ENCODE measurements at regions not wholly inside any gene's neighbourhood (a gene's known extent, or its start where the extent isn't known, plus 50 kb on each side); places are given as distances from the start of the nearest gene placed in this dataset.
"Not testable (repeated sequence)": the region's sequence is repeated elsewhere in the genome, so short reads cannot be mapped to it uniquely, and the experiment has no call there.

DNA sequence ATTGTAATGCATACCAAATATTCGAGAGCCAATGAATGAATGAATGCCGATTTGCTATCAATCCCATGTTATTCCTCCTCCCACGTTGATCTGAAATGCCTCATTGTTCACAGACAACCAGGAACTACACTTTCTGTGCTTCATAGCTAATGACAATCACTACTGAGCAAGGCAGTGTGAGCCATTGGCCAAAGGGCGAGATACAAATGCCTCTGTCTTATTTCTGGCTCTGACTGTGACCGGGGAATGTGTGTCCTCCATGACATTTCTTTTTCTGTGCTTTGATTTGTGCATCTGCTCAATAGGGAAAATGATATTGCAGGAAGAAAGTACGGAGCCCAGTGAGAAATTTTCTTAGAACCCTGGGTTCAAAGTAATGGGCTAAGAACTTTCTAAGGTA is 217.1 kb downstream of the CXCL12 start:
- DNase-seq: no peak

DNA sequence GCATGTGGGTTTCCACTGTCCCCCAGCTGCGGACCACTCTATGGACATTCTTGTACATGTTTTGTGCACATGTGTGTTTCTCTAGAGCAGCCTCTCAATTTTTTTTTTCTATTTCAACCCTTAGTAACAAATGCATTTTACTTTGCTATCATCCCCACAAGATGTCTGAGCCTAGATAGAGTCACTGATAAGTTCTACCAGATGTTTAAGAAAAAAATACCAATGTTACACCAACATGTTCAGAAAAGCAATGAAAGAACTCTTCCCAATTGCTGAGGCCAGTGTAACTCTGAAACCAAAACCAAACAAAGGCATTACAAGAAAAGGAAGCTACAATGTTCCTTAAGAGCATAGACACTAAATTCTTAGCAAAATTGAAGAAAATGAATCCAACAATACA is 218.5 kb downstream of the CXCL12 start:
- no peak for DNase-seq

- no peak for DNase-seq
Measured at GRCh38 chr10:44164251-44164956, 220.5 kb downstream of the CXCL12 start.

GRCh38 chr10:44161184-44161583 is 223.7 kb downstream of the CXCL12 start:
- no peak for DNase-seq

- no peak for DNase-seq
Measured at GRCh38 chr10:44157574-44157973, 227.3 kb downstream of the CXCL12 start.

GRCh38 chr10:44154956-44155355 is 229.9 kb downstream of the CXCL12 start:
- DNase-seq: no peak

DNA sequence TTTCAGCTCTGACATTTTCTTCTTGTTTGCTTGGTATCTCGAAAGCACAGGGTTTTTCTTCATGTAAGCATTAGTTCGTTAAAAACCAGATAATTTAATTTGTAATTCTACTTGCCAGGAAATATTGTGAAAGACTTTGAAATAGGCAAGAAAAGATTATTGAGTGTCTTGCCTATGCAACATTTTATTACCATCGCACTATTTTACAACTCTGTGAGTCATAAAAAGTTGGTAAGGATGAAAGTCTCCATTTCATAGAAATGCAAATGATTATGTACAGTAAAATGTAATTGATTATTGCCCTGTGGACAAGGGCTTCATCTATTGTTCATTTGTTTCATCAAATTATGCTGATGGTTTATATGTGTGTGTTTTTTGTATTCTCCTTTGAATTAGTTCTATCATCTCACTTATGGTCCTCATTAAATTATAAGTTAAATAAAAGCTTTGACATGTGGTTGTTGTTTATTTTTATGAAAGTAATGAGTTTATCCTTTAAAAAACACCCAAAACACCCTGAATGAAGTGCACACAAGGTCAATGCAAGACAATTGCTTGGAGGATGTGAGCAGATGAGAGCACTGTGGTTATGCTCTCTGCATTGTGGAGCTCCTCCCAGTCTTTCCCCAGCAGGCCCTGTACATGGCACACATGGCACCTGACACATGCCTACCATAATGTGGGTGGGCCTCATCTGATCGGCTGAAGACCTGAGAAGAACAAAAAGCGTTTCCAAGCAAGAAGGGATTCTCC is 230.8 kb downstream of the CXCL12 start:
- DNase-seq: no peak

DNA sequence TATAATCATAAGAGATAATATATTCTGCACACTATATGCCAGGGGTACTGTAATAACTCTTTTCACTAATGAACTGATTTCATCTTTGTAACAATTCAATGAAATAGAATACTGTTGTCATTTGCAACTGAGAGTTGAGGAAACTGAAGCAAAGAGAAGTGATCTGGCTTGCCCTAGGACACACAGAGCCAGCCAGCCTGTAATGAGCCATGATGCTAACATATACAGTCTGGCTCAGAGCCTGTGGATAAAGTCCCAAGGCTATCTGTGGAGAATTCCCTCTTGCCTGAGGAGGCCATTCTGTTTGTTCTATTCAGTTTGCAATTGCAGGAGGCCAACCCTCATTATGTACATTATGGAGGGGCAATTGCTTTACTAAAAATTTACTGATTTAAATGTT is 241.3 kb downstream of the CXCL12 start:
- no peak for DNase-seq

DNA sequence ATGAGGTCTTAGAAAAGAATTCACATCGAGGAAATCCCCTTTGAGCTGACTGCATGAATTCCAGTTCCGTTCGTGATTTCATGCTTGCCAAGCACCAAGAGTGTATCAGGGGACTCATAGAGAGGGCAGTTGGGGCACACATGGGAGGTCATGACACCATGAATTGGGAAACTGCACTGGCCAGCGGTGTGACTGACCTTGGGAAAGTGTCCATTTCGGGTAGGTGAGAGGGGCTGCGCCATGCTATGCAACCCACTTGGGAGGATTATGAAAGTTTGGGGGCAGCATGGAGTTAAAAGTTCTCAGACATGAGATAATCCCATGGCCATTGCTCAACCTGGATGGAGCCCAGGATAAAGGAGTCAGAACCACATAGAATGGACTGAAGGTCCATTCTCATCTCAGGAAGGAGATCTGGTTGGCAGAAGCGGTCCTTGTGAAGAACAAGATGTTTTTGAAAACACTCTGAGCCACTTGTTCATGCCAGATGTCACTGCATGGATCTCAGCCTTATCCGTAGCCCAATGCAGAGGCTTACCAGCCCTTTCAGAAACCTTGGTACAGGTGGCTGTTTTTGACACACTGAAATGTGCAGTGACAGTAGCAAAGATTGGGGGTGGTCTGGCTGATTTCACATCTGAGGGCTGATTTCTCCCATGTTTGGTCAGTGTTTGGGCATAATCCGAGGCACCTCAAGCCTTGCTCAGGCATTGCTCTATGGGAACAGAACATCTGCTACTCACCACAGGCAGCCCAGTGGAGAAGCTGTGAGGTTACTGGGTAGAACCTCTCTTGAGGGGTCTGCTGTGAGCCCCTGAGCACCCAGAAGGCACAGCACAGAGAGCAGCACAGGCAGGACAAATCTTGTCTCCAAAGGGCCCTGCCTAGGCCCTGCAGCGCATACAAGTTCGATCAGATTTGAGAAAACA is 252.3 kb downstream of the CXCL12 start:
- no peak for DNase-seq

DNA sequence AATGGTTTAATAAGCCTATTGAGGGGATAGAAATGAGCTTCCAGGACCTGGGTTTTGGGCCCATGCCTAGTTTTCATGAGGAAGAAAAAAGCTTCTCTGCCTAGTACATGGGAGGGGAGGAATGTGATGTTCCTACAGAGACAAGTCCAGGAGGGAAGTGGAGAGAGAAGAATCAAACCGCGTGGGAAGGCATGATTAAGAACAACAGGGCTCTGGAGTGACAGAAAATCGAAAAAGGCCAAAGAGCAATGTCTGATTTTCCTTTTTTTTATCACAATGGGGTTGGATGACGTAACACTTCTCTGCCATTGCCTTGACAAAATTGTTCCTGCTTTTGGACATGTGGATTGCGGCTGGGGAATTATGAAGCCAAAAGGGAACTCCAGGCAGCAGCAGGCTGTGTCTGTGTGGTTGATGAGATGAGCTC is 258.6 kb downstream of the CXCL12 start:
- no peak for DNase-seq

DNA sequence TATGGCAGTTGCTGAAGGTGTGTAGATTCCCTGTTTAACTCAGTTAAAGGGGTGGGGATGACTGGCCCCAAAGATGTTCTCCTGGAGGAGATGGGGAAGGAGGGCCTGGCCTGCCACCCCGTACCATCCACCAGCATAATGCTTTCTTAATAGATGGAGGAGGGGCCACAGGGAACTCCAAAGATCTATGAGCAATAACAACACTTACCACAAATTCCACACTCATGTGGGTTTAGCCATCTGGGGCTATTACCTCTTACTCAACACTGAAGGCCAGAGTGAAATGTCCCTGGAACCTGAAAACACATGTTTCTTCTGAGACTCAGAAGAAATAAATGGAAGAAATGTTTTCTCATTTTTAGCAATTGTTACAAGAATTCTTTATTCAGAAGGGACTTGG is 259.0 kb downstream of the CXCL12 start:
- no peak for DNase-seq

DNA sequence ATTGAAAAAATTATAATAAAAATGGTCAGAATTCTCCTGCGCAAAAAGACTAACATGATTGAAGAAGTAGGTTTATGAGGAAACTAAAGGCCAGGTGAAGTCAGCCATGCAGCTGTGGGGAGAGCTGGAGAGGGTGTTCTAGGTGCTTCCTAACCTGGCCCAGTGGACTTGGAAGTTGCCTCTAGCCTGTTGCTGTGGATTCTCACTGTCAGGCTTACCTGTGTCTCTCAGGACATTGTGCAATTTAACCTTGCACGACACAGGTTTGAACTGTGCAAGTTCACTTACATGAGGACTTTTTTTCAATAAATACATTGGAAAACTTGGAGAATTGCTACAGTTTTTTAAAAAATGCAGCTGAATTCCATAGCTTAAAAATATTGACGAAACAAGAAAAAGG is 266.4 kb downstream of the CXCL12 start:
- DNase-seq: no peak

DNA sequence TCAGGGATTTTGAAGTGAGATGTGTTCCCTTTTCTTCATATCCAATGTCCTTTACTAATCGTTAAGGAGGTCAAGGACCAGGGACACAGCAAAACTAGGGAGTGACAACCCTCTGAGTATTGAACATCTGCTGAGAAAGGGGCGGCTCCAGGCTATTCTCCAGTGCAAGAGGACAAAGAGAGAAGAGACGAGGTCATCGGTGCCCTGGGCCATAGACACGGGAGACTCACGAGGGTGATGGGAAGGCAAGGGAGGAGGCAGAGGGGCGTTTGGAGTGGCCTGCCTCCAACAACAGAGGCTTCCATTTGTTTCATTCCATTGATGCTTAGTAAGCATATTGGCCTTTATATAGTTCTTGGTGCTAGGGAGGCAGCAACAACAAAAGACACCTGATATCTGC is 268.4 kb downstream of the CXCL12 start:
- DNase-seq: no peak

GRCh38 chr10:44115516-44115915 is 269.4 kb downstream of the CXCL12 start:
- no peak for DNase-seq

DNA sequence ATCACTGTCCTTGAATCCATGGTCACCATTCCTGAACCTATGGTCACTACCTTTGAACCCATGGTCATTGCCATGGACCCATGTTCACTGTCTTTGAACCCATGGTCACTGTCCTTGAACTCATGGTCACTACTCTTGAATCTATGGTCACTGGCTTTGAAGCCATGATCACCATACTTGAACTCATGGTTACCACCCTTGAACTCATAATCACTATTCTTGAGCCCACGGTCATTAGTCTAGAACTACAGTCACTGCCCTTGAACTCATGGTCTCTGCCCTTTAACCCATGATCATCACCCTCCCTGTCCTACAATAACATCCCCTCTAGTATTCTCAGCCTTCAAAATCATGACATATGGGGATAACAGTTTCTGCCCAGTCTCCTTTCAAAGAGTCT is 270.5 kb downstream of the CXCL12 start:
- DNase-seq: no peak

GRCh38 chr10:44112280-44112679 is 272.6 kb downstream of the CXCL12 start:
- not testable (repeated sequence) for DNase-seq

GRCh38 chr10:44105696-44106095 is 279.2 kb downstream of the CXCL12 start:
- DNase-seq: no peak

GRCh38 chr10:44102726-44103255 is 282.1 kb downstream of the CXCL12 start:
- no peak for DNase-seq

- no peak for DNase-seq
Measured at GRCh38 chr10:44101082-44101481, 283.8 kb downstream of the CXCL12 start.

- DNase-seq: no peak
Measured at GRCh38 chr10:44099511-44099910, 285.4 kb downstream of the CXCL12 start.

- DNase-seq: not testable (repeated sequence)
Measured at GRCh38 chr10:44096217-44096616, 288.7 kb downstream of the CXCL12 start.

DNA sequence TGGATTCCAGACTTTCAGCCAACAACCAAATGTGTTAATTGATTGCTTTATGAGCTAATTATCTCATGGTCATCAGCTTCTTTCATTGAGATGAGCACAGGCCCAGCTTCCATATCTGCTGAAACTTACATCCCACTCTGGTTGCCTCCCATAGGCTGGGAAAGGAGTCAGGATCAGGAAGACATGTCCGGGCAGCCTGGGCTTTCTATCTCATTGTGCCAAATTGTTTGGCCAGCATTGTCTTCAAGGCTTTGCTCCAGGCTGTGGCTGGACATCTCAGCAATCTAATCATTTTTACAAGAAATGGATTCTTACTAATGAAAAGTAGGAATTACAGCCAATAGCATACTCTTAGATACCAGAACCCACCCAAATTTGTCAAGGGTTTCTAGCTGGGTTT is 295.2 kb downstream of the CXCL12 start:
- DNase-seq: no peak

DNA sequence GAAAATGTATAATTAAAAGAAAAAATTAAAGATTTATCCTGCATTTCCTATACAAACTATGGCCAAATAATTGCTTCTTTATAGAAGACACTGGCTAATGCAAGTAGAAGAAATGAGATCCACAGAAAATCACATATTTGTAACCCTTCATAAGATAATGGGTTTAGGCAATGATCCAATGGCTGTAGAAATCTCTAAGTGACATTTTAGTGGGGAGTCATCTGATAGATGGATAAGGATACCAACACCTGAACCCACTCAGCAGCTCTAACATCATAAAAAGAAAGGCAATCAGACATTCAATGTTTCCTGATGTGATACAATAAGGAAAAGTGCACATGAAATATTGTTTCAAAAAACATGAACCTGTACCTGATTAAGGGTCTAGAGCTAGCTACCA is 297.5 kb downstream of the CXCL12 start:
- no peak for DNase-seq
